HT-29 (cell line): ENCODE measurements at regions not wholly inside any gene's neighbourhood (a gene's known extent, or its start where the extent isn't known, plus 50 kb on each side); places are given as distances from the start of the nearest gene placed in this dataset.

Experiments
- DNase-seq: peaks from one replicate; pipeline ENCODE4 v3.0.0-alpha.2; 2015; ENCODE audit warnings: low spot score

DNA sequence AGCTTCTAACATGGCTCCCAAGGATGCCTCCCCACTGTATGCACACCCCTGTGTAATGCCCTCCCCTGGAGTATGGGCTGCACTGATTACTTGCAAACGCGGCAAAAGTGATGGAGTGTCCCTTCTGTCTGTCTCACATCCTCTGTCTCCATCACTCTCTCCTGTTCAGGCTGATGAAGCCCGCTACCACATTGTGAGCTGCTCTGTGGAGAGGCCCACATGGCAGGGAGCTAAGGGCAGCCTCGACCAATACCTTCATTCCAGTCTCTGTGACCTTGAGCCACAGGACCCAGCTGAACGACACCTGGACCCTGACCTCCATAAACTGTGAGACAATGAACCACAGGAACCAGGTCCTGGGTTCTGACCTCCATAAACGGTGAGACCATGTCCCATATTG lies 154.1 kb upstream of the ETV3 start:
- no peak for DNase-seq

DNA sequence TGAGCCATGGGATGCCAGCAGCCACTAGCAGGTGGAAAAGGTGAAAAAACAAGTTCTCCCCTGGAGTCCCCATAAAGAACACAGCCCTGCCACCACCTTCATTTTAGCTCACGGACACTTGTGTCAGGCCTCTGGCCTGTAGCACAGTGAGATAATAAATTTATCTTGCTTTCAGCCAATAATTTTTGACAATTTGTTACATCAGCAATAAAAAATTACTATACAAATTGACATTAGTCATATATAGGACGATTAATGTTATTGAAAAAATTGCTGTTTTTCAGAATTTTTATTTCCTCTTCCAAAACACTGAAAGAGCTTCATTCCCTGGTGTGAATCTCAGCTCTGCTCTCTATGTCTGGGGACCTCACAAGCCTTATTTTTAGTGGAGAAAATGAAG lies 152.9 kb upstream of the ETV3 start:
- DNase-seq, result no peak

DNA sequence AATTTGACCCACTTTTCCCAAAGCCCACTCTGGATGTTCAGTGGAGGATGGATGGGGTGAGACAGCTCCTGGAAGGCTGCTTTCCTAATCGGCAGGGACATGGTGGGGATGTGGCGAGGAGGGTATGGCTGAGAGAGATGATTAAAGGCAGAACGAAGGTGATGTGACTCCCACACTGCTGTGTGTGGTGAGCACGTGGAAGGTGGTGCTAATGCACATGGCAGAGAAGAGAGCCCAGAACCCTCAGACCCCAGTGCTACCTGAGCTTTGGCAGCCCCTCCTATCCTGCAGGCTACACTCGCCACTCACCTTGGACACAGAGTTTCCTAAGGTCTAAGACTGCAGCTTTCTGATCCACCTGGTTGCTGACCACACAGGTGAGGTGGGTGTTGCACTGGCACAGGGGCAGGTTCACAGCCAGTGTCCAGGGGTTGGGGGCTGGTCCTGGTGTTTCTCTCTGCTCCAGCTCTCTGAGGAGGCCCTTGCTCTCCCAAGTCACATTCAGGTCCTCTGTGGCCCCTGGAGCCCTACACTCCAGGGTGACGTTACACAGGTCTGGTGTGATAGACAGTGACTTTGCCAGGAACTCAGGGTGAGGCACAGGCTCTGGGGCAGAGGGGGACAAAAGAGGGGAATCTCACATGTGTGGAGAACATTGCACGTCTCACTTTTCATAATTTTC lies 151.4 kb upstream of the ETV3 start:
- DNase-seq, result no peak

DNA sequence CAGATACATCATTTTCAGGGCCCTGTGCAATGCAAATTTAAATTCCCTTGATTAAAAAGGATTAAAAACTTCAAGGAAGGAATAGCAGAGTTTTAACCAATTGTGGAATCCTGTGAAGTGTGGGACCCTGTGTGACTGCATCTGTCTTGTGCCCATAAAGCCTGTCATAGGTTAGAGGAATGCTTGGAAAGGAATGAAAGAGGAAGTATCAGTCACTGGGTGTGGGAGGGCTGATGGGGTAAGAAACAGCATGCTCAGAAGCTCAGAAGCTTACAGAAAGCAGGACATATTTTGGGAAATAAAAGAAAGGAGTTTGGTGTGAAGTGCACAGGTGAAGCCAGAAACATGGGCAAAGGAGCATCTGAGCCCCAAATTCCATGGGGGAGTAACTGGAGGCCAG lies 150.8 kb upstream of the ETV3 start:
- no peak for DNase-seq

DNA sequence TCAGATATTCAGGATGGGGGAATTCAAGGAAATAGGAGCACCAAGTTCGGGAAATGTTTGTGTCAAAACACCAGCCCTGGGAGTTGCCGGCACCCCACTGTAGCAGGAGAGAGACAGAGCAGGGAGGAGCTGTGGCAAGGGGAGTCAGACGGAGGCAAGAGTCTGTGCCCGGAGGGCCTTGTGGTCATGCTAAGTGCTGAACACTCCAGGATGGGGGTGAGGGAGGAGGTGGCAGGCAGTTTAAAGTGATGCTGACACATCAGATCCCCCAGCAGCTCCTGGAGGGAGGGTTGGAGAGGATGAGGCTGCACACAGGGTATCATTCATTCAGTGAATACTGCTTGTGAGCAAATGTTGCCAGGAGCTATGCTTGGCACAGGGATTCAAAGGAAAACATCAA lies 150.3 kb upstream of the ETV3 start:
- no peak for DNase-seq

DNA sequence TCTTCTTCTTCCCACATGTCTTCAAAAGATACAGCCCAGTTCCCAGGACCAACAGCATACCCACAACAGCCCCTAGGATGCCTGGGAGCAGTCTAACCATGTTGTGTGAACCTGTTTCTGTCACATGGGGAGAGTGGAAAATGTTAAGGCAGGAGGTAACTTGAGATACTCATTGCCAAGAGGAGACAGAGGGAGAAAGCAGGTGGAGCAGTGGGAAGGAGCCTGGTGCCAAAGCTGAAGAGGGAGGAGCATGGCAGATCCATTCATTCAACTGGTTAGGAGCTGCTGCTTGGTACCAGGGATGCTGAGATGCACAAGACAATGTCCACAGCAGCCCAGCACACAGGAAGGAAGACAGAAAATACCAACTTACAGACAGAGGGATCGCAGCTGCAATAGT lies 149.8 kb upstream of the ETV3 start:
- DNase-seq, result no peak

DNA sequence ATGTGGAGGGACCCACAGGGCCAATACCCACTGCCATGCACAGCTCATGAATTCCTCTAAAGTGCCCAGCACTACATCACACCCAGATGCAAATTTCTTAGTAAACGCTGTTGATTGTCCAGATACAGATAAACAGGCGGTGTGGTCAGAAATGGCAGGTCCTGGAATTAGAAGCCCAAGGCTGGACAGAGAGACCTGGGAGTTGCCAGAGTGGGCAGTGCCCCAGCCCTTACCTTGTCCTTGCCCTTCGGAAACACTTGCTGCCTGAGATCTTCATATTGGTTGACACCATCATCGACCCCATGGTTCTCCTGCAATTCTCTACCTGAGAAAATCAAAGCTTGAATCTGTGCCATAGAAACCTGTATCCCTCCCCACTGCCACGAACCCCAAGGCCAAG lies 149.3 kb upstream of the ETV3 start:
- no peak for DNase-seq

DNA sequence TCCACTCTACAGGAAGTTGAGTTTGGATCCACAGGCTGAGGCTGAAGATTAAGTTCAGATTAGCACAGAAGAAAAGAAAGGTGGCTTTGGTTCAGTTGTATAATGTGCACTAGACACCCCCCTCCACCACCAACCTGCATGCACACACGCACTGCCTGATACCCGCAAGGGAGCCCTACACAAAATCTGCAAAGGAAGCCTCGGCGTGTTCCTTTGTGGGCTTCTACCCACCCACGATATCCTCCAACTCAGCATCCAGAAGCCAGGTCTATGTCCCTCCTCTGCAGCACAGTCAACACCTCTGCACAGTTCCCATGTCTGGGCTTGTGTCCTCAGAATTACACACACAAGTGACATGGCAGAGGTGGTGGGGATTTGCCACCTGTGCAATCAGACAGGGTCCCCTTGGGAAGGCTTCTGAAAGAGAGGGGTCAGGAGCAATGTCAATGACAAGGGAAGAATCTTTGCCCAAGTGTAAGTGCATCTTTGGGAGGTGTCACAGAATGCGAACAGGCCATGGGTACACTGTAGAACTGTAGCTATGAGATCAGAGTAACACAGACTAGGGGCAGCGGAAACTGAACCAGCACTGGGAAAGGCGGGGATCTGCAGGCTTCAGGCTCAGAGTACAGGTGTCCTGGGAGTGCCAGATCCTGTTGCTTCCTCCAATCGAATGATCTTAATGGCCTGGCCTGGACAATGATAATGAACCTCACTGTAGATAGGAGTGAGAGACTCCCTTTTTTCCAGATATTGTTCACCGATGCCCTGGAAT lies 148.6 kb upstream of the ETV3 start:
- no peak for DNase-seq

DNA sequence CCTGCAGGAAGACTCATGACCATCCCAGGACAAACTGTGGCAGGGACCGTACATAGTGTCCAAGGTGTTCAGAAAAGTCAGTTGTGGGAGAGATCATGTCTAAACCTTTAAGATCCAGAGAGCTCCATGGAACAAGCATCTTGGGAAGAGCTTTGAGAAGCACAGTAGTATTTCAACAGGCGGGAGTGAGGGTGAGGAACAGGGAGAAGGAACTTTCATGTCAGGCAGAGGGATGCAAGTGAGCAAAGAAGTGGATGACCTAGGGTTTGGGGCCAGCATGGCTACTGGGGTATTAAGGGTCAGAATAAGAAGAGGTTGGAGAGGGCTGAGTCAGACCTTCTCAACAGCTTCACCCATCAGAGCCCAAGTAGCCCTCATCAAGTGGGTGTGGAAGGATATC lies 147.9 kb upstream of the ETV3 start:
- no peak for DNase-seq

DNA sequence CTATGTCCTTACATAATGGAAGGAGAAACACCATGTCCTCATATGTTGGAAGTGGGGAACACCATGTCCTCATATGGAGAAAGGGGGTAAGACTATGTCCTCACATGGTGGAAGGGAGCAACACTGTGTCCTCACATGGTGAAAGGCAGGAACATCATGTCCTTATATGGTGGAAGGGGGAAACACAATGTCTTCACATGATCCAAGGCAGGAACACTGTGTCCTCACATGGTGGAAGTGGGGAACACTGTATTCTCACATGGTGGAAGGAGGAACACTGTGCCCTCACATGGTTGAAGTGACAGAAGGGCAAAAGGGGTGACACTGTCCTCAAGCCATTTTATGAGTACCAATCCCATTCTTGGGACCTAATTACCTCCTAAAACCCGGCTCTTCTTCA lies 146.3 kb upstream of the ETV3 start:
- DNase-seq, result no peak

DNA sequence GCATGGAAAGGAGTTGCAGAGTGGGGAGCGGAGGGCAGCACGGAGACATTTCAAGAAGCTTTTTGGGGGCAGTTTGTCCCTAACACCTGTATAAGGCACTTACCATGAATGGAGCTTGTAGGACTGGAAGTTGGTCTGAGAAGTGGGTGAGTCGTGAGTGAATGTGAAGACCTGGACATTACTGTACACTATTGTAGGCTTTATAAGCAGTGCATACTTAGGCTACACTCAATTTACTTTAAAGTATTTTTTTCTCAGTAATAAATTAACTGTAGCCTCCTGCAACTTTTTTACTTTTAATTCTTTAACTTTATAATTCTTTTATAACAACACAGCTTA lies 141.6 kb upstream of the ETV3 start:
- DNase-seq, result no peak

DNA sequence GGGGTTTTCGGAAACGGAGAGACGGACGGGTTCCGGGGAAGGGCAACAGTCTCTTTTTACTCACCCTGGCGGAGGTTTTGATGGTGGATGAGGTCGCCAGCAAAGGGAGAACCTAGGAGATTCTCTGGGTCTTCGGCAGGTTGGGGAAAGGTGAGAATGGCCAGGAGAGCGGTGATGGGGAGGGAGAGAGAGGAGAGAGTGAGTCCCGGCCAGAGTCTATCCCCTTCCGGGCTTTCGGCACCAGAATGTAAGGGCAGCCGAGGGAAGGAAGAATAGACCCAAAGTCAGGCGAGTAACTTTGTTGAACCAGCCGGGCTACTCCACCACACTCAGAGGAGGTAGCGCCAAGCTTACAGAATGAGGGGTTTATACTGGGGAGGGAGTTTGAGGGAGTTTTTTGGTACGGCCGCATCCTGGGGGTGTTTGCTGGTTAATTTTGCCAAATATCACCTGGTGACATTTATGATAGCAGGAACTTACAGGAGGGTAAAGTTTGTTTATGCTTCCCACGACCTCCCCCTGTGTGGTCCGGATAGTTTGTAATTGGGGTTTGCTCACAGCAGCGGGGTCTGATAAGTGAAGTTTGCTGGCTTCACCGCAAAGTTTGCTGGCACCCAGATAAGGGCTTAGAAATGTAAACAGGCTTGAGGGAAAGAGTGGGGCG lies 141.1 kb upstream of the ETV3 start:
- DNase-seq, result no peak

DNA sequence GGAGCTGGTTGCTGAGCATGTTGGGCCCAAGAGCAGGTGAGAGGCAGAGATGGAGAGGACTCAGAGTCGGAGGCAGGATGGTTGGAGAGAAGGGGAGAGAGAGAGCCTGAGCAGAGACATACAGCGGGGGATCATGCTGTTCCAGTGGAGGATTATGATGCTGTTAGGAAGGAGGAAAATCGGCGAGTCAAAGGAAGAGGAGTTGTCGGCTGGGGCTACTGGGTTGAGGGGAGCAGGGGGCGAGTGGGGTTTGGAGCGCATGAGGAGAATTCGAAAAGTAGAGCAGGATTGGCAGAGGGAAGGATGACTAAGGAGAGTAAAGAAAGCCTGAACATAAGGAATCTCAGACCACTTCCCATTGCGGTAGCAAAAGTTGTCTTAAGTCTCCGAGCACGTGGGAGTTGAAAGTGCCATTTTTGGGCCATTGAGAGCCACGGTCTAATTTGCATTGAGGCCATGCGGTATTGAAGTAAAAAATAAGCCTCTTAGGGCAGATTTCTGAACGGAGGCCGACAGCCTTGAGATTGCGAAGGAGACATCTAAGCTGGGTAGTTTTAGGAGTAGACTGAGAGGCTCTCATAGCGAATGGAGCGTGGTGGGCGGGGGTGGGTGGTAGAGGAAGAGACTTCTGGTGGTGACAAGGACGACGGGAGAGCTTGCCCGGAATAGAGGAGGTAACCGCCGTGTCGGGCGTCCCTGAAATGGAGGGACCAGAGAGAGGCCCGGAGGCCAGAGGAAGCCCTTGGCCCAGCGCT lies 140.4 kb upstream of the ETV3 start:
- no peak for DNase-seq

DNA sequence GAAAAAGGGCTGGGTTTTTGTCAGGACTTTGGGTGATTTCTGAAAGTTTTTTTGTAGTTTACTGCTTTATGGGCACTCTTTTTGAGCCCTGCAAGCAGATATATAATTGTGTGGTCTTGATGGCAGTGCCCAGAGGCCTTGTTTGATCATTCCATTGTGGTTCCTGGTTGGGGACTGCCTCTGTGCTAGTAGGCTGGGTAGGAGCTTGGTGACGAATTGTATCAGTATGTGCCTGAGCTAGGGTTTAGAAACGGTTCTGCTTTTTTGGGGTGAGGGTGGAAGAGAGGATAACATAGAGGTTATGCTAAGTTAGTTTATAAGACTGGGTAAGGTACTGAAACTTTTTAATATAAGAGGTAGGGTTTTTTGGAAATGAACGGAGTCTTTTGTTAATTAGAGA lies 139.7 kb upstream of the ETV3 start:
- no peak for DNase-seq

DNA sequence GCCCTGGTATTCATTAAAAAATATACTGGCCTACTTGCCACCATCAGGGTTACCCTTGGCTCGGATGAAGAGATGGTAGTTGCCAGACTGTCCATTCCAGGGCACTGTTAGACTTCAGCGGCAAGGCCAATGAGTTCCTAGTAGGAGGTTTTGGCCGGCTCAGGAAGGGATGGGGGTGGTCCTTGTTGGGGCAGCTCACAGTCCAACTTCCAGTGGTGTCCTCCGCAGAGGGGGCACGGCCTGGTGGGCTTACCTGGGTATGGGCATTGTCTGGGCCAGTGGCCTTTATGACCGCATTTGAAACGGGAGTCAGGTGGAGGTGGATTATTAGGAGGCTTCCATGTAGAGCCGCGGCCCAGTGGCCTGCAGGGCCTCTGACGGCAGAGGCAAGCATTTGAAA lies 139.1 kb upstream of the ETV3 start:
- DNase-seq, result no peak

DNA sequence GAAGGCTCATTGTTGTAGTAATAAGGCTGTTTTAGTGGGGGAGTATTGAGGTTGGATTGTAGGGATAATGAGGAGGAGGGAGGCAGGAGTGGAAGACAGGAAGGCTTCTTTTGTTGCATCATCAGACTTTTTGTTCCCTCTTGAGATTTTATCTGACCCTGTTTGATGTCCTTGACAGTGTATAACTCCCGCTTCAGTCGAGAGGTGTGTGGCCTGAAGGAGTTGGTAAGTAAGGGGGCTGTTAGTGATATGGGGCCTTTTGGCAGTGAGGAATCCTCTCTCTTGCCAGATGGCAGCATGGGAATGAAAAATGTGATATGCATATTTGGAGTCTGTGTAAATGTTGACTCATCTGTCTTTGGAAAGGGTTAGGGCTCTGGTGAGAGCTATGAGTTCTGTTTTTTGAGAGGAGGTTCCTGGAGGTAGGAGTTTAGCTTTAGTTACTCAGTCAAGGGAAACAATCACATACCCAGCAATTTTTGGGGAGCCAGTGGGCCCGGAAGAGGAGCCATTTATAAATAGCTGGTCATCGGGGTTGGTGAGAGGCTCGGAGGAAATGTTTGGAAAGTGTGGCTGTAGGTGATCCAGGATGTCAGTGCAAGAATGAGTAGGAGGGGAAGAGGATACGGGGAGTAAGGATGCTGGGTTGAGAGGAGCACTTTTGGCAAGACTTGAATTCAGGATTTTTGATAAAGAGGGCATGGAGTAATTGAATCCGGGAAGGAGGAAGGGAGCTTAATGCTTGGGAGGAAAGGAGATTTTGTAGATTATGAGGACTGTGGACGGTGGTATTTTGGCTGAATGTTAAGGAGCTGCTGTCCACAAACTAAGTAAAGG lies 136.7 kb upstream of the ETV3 start:
- DNase-seq, result no peak

DNA sequence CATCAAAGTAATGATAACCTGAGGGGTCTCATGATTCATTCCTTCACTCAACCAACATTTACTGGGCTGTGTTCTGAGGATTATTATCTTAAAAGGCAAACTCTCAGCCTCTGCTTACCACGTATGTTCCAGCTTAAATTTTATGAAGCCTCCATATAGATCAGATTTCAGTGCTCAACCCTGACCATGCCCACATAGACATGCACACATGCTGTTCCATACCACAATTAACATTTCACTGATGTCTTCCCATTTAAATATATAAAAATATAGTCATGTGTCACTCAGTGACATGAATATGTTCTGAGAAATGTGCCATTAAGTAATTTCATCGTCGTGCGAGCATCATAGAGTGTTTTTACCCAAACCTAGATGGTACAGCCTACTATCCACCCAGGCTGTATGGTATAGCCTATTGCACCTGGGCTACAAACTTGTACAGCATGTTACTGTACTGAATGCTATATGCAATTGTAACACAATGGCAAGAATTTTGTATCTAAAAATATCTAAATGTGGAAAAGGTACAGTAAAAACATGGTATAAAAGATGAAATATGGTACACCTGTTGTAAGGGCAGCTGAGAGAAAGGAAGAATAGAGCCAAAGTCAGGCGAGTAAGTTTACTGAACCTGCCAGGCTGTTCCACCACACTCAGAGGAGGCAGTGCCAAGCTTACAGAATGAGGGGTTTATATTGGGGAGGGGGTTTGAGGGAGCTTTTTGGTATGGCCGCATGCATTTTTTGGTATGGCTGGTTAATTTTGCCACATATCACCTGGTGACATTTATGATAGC lies 134.7 kb upstream of the ETV3 start:
- no peak for DNase-seq

DNA sequence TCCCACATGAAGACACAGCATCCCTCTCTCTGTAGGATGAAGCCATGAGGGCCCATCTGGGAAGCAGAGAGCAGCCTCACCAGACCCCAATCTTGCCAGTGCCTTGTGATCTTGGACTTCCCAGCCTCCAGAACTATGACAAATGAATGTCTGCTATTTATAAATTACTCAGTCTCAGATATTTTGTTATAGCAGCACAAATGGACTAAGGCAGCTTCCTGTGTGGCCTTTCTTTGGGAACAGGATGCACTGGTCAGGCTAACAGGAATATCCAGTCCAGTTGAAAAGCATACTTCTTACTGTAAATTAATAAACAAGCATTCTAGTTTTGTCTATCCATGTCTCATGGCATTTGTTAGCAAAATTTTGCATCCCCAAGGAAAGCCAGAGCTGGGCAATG lies 134.1 kb upstream of the ETV3 start:
- DNase-seq, result no peak

DNA sequence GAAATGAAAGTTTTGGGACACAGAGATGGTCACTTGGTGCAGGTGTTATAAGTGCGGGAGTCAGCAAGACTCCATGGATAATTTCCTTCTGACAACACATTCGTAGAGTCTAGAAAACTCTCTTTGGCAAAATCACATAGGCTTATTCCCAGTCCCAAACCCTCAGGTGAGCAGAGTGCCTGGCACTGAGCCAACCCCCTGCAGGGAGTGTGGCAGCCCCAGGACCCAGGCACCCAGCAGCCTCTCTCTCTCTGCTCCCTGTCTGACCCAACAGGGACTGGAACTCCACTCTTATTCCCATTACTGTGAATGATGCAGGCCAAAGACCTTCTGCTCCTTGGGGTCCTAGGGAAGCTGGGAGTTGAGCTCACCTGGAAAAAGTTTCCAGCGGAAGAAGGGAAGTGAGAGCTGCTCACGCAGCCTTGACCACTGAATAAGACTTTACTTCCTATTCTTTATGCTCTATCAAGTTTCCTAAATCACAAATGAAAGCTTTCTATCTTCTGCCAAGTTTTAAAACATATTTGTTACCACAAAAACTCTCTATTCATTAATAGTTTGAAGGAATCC lies 132.6 kb upstream of the ETV3 start:
- DNase-seq, result no peak

DNA sequence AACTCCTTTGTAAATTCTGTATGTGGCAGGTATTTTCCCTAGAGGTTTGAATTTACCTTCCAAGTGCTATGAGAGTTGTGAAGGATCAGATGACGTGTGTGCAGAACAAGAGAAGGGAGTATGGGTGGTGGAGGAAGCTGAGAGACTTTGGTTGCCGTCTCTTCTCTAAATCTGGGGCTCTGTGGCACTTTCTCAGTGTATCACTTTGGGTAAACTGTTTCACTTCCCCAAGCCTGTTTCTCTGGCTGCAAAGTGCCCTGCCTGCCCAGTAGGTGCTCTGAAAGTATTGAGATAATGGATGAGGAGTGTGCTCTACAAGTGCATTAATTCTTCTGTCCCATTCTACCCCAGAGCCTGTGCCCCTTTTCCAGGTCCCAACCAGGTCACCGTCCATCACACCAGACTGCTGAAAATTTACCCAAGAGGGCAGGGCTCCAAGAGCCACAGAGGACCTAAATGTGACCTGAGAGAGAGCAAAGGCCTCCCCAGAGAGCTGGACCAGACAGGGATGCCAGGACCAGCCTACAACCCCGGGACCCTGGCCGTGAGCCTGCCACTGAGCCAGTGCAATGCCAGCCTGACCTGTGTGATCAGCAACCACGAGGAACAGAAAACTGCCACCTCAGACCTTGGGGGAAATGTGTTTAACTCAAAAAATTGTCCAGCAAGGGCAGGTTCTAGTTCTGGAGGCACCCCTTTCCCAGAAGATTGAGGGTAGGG lies 131.6 kb upstream of the ETV3 start:
- DNase-seq, result no peak
